ENCODE measurements at regions not wholly inside any gene's neighbourhood (a gene's known extent, or its start where the extent isn't known, plus 50 kb on each side); places are given as distances from the start of the nearest gene placed in this dataset.

DNA sequence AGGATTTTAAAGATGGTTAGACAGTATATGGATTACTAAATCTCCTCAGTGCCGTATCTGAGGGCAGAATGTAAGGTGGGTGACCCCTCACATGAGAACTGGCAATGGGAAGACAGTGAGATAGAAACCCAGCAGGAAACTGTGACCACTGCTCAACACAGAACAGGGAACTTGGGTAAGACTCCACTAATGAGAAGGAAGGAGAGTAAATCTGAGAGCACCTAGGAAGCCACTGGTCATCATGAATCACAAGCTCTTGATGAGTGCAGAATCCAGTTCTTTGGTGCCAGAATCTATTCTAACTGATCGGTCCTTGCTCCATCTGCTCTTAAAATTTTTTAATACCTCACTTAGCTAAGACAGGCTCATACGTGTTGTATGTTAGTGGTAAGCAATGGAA is 261.8 kb downstream of the KLF12 start:
- Histone ChIP-seq H3K36me3 (no peaks in the 10 kb centered on the region), H3K9me3 (peaks cover under 1% of the 10 kb centered on the region; the same call in 1 of the 2 replicates), H3K27me3 (no peaks in the 10 kb centered on the region), H3K4me3 (no peak overlapping the region)
- no peak for DNase-seq

DNA sequence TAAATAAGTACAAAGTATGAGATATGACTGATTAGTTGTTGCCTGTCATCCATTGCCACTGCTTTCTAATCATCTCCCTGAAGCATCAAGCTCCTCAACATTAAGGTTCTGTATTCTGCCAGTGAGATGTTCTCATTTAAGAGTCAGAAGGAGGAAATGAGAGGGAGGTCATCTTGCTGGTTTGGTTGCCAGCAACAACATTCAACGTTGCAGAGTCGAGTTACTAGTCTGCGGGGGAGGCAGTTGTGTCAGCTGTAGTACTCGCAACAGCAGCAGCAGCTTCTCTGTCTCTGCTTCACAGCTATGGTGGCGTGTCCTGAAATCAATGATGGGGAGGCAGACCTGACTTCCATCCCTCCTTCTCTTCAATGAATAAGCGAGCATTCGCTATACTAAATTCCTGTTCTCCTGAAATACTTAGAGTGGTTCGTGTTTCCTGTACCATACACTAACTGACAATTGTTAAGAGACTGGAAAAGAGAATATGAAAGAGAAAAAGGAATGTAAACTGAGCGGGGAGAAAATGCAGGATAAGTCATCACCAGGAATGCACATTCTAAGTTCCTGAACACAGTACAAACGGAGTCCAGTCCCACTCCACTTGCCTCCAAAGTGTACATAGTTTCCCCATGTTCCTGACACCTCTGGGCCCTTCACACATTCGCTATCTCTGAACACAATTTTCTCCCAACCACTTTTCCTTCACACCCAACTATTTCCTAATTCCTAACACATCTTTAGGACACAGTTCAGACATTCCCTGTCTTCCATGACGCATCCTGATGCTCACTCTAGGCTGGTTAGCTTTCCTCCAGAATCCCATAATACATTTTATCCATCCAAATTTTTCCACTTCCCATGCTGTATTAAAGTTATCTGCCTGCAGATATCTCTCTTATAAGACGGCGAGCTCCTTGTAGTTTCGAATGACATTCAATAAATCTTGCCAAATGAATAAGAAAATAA is 263.0 kb downstream of the KLF12 start:
- no peaks in the 10 kb centered on the region for H3K27me3 ChIP-seq
- DNase-seq: peak; percentile 18
- no peaks in the 10 kb centered on the region for H3K9me3 ChIP-seq
- H3K36me3 ChIP-seq: no peaks in the 10 kb centered on the region
- no peak overlapping the region for H3K4me3 ChIP-seq

DNA sequence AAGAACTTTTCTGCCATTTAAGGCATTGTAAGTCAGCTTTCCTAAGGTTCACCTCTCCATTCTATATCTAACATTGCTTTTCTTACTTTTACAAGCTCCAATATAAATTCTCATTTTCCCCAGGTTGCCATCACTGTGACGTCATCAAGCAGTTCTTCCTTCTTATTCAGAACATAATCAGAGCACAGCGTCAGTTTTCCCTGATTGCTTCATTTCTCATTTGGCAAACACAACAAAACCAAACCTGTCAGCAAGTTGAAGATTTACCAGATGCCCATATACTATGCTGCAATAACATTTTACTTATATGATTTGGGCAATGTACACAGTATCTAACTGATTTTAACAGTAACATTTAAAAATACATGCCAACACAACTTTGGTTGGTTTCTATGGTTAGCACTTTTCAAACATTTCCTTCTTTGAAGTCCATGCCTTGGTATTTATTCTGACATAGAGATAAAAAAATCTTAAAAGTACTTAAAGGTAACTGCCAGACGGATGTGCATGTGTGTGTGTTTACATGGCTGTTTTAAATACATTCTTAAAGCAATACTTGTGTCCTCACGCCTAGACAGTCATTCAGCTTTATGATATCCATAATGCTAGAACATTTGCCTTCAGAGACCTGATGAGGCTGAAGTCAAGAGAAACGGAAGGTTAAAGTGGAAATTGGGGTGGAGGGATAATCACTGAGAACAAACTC is 264.0 kb downstream of the KLF12 start:
- Histone ChIP-seq H3K27me3 (no peaks in the 10 kb centered on the region), H3K4me3 (no peak overlapping the region), H3K36me3 (no peaks in the 10 kb centered on the region), H3K9me3 (no peaks in the 10 kb centered on the region)
- DNase-seq: no peak

DNA sequence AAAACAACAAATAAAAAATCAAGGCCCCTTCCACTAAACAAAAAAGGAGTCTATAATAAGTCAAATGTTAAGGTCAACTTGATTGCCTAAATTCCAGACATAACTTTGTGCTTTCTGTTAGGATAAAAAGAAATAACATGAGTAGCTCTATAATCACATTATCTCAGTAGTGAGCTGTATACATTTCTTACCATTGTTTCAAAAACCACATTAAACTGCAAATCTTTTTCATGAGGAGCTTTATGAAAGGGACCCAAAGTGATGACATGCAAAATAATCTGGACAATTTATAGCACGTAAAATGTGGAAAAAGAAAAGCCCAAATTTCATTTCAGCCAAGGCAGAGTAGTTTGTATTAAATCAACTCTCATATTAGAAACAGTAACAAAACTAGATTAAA is 269.2 kb downstream of the KLF12 start:
- no peaks in the 10 kb centered on the region for H3K27me3 ChIP-seq
- no peak overlapping the region for H3K4me3 ChIP-seq
- no peak for DNase-seq
- no peaks in the 10 kb centered on the region for H3K36me3 ChIP-seq
- no peaks in the 10 kb centered on the region for H3K9me3 ChIP-seq

DNA sequence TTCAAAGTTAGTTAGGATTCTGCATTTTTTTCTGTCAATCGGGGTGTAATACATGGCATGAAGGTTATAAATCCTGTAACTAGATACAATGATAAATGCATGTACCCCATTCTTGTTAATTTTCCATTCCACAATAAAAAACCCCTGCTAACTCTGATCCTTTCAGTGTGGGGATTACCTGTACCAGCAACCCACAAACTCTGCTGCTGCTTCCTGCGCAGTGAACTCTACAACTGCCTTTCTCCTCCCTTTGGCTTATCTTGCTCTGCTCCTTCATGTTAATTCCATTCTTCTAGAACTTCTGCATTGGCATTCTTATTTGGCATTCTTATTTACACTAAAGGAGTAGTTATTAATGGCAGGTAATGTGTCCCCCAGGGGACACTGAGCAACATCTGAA is 273.1 kb downstream of the KLF12 start:
- Histone ChIP-seq H3K36me3 (no peaks in the 10 kb centered on the region), H3K27me3 (no peaks in the 10 kb centered on the region), H3K9me3 (no peaks in the 10 kb centered on the region), H3K4me3 (no peak overlapping the region)
- no peak for DNase-seq

DNA sequence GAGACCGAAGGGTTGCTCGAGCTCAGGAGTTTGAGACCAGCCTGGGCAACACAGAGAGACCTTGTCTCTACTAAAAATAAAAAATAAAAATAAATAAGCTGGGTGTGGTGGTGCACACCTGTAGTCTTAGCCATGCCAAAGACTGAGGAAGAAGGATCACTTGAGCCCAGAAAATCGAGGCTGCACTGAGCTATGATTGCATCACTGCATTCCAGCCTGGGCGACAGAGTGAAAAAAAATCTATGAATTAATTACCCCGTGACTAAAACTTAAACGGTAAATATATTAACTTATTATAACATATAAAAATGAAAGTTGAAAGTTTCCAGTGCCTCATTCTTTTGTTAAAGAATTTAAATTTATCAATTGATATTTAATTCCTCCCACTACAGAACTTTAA is 273.7 kb downstream of the KLF12 start:
- Histone ChIP-seq H3K9me3 (no peaks in the 10 kb centered on the region), H3K4me3 (no peak overlapping the region), H3K27me3 (no peaks in the 10 kb centered on the region), H3K36me3 (no peaks in the 10 kb centered on the region)
- no peak for DNase-seq

DNA sequence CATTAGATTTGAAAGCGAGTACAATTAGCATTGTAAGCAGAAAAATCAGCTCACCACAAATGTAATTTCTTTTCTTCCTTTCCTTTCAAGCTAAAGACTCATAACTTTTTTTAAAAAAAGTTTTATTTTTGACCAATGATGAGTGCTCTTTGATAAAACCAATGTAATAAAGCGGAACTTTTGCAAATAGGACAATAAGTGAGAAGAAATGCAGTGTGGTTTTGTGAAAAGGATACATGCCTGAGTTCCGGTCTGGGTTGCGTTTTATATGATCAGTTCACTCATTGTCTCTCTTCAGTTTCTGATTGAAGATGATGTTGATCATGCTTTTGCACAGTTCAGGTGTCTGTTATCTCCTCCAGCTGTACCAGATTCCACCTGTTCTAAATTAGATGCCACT is 274.4 kb downstream of the KLF12 start:
- no peaks in the 10 kb centered on the region for H3K27me3 ChIP-seq
- no peaks in the 10 kb centered on the region for H3K9me3 ChIP-seq
- no peak overlapping the region for H3K4me3 ChIP-seq
- H3K36me3 ChIP-seq: no peaks in the 10 kb centered on the region
- DNase-seq: no peak

DNA sequence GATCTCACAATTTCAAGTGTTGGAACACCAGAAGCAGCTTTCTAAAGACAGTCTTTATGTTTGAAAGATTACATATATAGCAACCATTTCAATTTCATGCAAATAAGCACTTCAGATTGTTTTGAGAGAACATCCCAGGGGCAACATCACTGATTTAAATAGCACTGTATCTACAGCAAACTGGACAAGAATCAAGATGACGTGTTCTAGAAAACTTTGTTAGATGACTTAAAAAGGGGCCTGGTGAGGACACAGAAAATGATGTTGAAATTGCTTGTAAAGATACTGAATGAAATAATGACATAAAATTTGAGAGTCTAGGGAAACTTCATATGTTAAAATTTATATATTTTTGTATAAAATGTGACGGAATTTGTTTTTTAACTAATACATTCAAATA is 277.1 kb downstream of the KLF12 start:
- Histone ChIP-seq H3K9me3 (no peaks in the 10 kb centered on the region), H3K4me3 (no peak overlapping the region), H3K36me3 (no peaks in the 10 kb centered on the region), H3K27me3 (no peaks in the 10 kb centered on the region)
- no peak for DNase-seq

DNA sequence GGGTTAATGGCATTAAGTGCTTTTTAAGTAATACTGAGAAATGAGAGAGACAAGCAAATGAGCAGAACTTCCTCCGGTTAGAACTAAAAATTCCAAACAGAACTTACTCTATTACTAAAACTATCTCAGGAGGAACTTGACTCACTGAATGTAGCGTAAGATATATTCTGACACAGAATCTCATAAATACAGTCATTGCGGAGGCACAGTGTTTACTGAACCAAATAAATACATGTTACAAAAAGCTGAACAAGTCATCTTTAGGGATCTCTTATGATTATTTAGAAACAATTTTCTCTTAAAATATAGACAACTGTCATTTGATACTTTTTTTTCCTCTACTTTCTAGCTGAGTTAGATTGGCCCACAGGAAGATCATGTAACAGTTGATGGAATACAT is 283.1 kb downstream of the KLF12 start:
- H3K9me3 ChIP-seq: no peaks in the 10 kb centered on the region
- H3K36me3 ChIP-seq: no peaks in the 10 kb centered on the region
- H3K27me3 ChIP-seq: no peaks in the 10 kb centered on the region
- no peak overlapping the region for H3K4me3 ChIP-seq
- no peak for DNase-seq

DNA sequence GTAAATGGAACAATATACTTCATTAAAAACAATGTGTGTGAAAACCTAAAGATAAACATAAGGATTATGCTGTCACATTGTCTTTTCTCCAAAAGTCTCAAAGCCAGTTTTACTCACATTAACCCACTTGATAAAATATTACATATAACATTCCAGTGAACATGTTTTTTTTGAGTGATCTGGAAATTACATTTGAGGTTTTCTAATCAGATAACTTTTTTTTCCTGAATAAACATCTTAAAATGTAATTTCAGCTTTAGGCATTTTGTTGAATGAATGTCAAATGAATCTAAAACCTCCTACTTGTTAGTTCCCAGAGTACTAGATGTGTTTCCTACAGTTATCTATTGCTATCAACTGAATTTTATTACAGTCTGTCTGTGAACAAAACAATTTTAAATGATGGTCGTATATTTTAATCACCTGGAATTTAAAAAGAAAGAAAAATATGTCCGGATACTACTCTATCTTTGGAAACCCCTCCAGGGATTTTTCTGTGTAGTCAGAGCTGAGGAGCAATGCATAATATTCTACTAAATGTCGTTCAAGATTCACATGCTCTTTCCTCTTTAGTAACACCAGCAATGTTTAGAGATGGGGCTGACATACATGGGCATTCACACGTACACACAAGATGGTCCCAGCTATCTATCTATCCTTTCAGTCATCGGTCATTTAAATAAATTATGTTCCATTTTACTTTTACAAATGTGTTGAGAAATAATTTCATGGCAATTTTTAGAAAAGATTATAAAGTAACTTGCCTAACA is 283.9 kb downstream of the KLF12 start:
- Histone ChIP-seq H3K9me3 (no peaks in the 10 kb centered on the region), H3K27me3 (no peaks in the 10 kb centered on the region), H3K36me3 (no peaks in the 10 kb centered on the region), H3K4me3 (no peak overlapping the region)
- DNase-seq: no peak

DNA sequence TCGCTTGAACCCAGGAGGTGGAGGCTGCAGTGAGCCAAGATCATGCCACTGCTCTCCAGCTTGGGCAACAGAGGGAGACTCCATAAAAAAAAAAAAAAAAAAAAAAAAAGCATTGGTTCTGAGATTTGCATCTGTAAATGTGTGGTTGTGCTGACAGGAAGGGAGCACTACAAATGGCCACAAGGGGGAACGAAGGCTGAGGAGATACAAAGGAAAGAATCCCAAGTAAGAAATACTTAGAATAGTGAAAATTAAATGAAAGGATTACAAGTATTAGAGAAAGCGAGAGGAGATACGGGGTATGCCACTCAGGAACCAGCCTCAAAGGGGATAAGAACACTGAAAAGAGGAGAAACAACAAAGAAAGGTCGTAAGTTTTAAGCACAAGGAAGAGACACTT is 284.9 kb downstream of the KLF12 start:
- H3K9me3 ChIP-seq: no peaks in the 10 kb centered on the region
- no peak overlapping the region for H3K4me3 ChIP-seq
- peak; percentile 23 for DNase-seq
- no peaks in the 10 kb centered on the region for H3K27me3 ChIP-seq
- no peaks in the 10 kb centered on the region for H3K36me3 ChIP-seq

DNA sequence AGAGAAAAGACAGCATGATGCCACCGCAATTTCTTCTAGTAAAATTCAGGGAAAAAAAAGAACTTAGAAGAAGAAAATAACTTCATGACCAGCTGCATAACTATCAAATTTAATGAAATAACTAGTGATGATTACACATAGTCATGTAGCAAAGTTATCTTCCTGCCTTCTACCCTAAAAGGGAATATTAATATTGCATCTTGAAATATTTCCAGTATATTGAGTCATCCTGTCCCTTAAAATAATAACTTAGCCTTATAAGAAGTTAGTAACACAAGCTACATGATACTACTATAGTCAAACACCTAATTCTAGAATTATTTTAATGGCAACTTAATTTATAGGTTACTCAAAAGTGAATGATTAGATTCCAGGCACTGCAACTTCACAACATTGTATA is 289.2 kb downstream of the KLF12 start:
- H3K9me3 ChIP-seq: no peaks in the 10 kb centered on the region
- DNase-seq: no peak
- H3K36me3 ChIP-seq: no peaks in the 10 kb centered on the region
- no peaks in the 10 kb centered on the region for H3K27me3 ChIP-seq
- H3K4me3 ChIP-seq: no peak overlapping the region

DNA sequence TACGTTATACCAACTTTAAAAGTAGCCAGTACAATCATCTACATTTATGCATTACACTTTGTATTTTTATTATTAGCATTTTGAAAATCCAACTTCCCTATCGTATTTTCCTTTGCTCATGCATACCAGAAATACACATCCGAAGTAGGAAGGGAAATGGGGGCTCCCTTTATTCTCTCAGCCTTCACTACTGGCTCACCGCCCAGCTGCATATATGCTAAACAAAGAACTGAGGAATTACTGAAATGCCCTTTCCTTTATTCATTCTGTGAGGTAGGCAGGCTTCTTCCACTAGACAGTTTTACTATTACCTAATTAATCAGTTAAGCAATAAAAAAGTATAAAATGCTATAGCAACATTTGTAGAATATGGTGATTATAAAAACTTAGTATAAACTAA is 291.6 kb downstream of the KLF12 start:
- no peak overlapping the region for H3K4me3 ChIP-seq
- no peaks in the 10 kb centered on the region for H3K9me3 ChIP-seq
- H3K36me3 ChIP-seq: no peaks in the 10 kb centered on the region
- no peaks in the 10 kb centered on the region for H3K27me3 ChIP-seq
- no peak for DNase-seq

DNA sequence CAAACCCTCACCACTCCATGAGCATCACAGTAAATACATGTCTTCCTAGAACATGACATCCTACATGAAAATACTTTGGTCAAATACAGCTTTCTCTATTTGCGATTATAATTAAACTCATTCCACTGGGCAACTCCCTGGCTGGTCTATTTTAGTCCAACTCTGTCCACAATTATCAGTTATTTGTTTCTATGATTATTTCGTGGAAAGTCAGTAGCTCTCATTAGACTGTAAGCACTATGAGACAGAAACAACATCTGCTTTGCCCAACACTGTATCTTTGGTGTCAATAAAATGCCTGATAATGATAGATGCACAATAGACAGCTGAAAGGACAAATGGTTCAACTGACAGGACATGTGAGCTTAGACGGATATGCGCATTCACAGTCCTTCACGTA is 292.0 kb downstream of the KLF12 start:
- Histone ChIP-seq H3K27me3 (no peaks in the 10 kb centered on the region), H3K4me3 (no peak overlapping the region), H3K9me3 (no peaks in the 10 kb centered on the region), H3K36me3 (no peaks in the 10 kb centered on the region)
- no peak for DNase-seq

DNA sequence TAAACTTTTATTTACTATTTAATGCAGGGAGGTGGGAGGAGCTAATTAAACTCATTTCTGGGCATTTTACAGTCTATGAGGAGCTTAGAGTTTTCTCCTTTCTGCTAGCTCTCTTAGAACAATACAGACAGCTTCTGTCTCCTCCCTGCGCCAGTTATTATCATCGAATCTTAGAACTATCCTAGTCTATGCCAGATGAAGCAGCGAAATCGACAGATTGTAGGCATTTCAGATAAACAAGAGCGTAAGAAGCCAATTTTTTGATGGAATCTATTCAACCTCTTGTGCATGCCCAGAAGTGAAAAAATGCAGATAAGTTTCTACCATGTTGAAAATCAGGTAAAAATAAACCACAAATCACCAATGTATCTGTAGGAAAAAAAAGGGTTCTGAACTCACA is 297.1 kb downstream of the KLF12 start:
- no peaks in the 10 kb centered on the region for H3K36me3 ChIP-seq
- no peak overlapping the region for H3K4me3 ChIP-seq
- no peak for DNase-seq
- H3K9me3 ChIP-seq: no peaks in the 10 kb centered on the region
- no peaks in the 10 kb centered on the region for H3K27me3 ChIP-seq

DNA sequence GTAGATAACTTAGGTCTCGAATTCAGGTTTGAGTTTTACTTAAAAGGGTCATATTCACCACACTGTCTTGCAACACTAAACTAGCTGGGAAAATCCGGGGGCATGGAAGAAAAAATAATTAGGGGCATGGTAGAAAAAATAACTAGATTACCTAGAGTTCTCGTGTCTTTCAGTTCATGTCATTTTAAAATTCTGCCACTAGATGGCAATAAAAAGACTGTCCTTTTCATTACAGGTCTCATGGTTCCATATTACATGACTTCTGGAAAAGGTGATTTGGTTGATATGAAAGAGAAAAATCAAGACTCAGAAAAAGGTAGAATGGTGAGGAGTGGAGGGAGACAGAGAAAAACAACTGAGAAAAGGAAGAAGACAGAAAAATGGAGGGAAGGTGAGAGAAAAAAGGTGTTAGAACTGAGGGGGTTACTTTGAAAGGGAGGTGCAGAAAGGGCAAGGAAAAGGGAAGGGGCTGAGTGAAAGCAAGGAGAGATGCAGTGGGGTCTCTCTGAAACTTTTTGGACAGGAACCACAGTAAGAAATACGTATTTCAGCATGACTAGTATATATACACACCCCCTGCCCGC is 299.0 kb downstream of the KLF12 start:
- Histone ChIP-seq H3K27me3 (no peaks in the 10 kb centered on the region), H3K4me3 (no peak overlapping the region), H3K36me3 (no peaks in the 10 kb centered on the region), H3K9me3 (no peaks in the 10 kb centered on the region)
- no peak for DNase-seq
